SU-DHL-6 (cell line): ENCODE measurements at regions not wholly inside any gene's neighbourhood (a gene's known extent, or its start where the extent isn't known, plus 50 kb on each side); places are given as distances from the start of the nearest gene placed in this dataset.

Experiments
- H2AFZ ChIP-seq: fragments of 200-600 bp; sonication (generic); 2 replicates; pipeline ENCODE4 v1.6.1; 2014; ENCODE audit warnings: low read depth, mild to moderate bottlenecking, moderate library complexity, mixed read lengths, antibody characterized with exemption, low read length; ENCODE audit not compliant: severe bottlenecking
- H3F3A ChIP-seq: fragments of 200-600 bp; shearing (Covaris generic); 2 replicates; pipeline ENCODE4 v1.6.0; 2016; ENCODE audit warnings: antibody characterized with exemption, mild to moderate bottlenecking; ENCODE audit not compliant: insufficient read depth
- H3K27ac ChIP-seq: fragments of 200-600 bp; sonication (generic); 2 replicates; pipeline ENCODE4 v1.5.1; 2016; ENCODE audit warnings: low read depth, mild to moderate bottlenecking, low read length, moderate library complexity, mixed read lengths
- H3K27me3 ChIP-seq: fragments of 200-600 bp; sonication (generic), shearing (Covaris generic); 2 replicates; pipeline ENCODE4 v1.6.0; 2014; ENCODE audit warnings: mild to moderate bottlenecking, low read length
- H3K36me3 ChIP-seq: fragments of 200-600 bp; sonication (generic); 2 replicates; pipeline ENCODE4 v1.6.1; 2014; ENCODE audit warnings: mild to moderate bottlenecking, low read length, mixed read lengths
- H3K4me2 ChIP-seq: fragments of 300-600, 200-600 bp; shearing (Covaris generic), sonication (generic); 2 replicates; pipeline ENCODE4 v1.6.0; 2014; ENCODE audit warnings: low read length, low read depth, mild to moderate bottlenecking; ENCODE audit not compliant: poor library complexity, severe bottlenecking
- H3K4me3 ChIP-seq: fragments of 200-600 bp; sonication (generic); 2 replicates; pipeline ENCODE4 v1.5.1; 2014; ENCODE audit warnings: antibody characterized with exemption, low read length, mild to moderate bottlenecking, mixed read lengths; ENCODE audit not compliant: insufficient read depth, poor library complexity, severe bottlenecking
- H3K79me2 ChIP-seq: fragments of 200-600 bp; sonication (generic); 2 replicates; pipeline ENCODE4 v1.6.1; 2014; ENCODE audit warnings: mild to moderate bottlenecking, low read length, moderate library complexity; ENCODE audit not compliant: insufficient read depth
- H3K9ac ChIP-seq: fragments of 200-600 bp; sonication (generic); 2 replicates; pipeline ENCODE4 v1.7.0; 2014; ENCODE audit warnings: mild to moderate bottlenecking, low read length
- H3K9me2 ChIP-seq: fragments of 200-600 bp; sonication (generic); replicated peaks from 2 replicates; pipeline ENCODE4 v1.6.1; 2014; ENCODE audit warnings: low read length; ENCODE audit not compliant: insufficient read depth
- H3K9me3 ChIP-seq: fragments of 200-600 bp; sonication (generic); 2 replicates; pipeline ENCODE4 v1.6.1; 2014; ENCODE audit warnings: low read length, mixed read lengths; ENCODE audit not compliant: insufficient read depth
- H4K20me1 ChIP-seq: fragments of 200-600 bp; sonication (generic); 2 replicates; pipeline ENCODE4 v1.6.1; 2014; ENCODE audit warnings: low read depth, mild to moderate bottlenecking, antibody characterized with exemption, low read length, moderate library complexity, mixed read lengths
- EZH2phosphoT487 ChIP-seq: fragments of 200-600 bp; sonication (generic), shearing (Covaris generic); conservative IDR thresholded peaks from 2 replicates; pipeline ENCODE4 v1.6.1; 2018; ENCODE audit warnings: mild to moderate bottlenecking, antibody characterized with exemption, low read length, moderate library complexity, mixed read lengths
- TF ChIP-seq, protein P1 (sequence below): fragments of 200-600 bp; sonication (generic); IDR thresholded peaks from one replicate; pipeline ENCODE4 v1.5.1; 2017; ENCODE audit warnings: antibody characterized with exemption, mild to moderate bottlenecking, low read length, moderate library complexity; ENCODE audit not compliant: insufficient read depth, poor library complexity, severe bottlenecking

DNA sequence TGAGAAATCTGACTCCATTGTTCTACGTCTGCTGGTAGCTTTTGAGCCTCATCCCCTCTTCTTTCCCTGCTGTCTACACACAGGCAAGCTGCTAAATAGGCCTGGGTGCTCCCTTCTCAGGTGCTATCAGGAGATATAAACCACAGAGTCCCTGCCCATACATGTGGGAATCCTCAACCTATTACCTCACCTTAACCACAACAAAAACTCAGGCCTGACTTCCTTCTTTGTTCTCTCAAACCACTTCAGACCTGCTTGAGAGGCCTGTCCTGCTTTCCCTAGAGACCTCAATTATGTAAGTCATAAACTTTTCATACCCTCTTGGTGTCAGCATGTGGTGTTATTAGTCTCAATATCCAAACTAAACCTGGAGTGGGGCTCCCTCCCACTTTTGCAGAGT lies 75.0 kb upstream of the MAGI2 start:
- no peaks in the 10 kb centered on the region for H3K79me2 ChIP-seq
- no peaks in the 10 kb centered on the region for H3K27me3 ChIP-seq
- H4K20me1 ChIP-seq: no peaks in the 10 kb centered on the region
- no peaks in the 10 kb centered on the region for H3K9me3 ChIP-seq
- H3K27ac ChIP-seq: no peak overlapping the region
- no peaks in the 10 kb centered on the region for H3K9me2 ChIP-seq
- no peak overlapping the region for H3K4me3 ChIP-seq
- TF ChIP-seq, protein P1, sequence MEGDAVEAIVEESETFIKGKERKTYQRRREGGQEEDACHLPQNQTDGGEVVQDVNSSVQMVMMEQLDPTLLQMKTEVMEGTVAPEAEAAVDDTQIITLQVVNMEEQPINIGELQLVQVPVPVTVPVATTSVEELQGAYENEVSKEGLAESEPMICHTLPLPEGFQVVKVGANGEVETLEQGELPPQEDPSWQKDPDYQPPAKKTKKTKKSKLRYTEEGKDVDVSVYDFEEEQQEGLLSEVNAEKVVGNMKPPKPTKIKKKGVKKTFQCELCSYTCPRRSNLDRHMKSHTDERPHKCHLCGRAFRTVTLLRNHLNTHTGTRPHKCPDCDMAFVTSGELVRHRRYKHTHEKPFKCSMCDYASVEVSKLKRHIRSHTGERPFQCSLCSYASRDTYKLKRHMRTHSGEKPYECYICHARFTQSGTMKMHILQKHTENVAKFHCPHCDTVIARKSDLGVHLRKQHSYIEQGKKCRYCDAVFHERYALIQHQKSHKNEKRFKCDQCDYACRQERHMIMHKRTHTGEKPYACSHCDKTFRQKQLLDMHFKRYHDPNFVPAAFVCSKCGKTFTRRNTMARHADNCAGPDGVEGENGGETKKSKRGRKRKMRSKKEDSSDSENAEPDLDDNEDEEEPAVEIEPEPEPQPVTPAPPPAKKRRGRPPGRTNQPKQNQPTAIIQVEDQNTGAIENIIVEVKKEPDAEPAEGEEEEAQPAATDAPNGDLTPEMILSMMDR: no peak
- no peak for TF ChIP-seq EZH2phosphoT487
- H3K4me2 ChIP-seq: no peak overlapping the region
- no peak overlapping the region for H3K9ac ChIP-seq
- no peak overlapping the region for H2AFZ ChIP-seq
- H3F3A ChIP-seq: no peaks in the 10 kb centered on the region
- H3K36me3 ChIP-seq: no peaks in the 10 kb centered on the region

DNA sequence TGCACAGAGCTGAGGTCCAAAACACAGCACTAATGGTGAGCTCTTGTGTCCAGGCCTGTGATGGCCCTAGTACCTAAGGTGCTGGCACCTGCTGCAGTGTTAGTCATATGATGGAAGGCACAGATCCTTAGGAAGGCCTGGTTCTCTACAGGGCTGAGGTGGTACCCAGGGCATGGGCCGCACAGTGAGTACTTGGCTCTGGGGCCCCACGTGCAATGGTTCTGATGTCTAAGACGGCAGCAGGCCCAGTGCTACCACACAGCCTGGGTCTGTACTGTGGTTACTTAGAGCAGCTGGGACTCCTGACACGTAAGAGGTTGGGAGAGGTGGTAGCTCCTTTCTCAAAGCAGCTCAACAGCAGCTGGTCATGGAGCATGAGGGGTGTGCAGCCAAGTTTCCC lies 70.6 kb upstream of the MAGI2 start:
- Histone ChIP-seq H3K79me2 (no peaks in the 10 kb centered on the region), H2AFZ (no peak overlapping the region), H4K20me1 (no peaks in the 10 kb centered on the region), H3K9me3 (no peaks in the 10 kb centered on the region), H3K36me3 (no peaks in the 10 kb centered on the region), H3K9ac (no peak overlapping the region), H3K27me3 (no peaks in the 10 kb centered on the region), H3K4me3 (no peak overlapping the region), H3K9me2 (no peaks in the 10 kb centered on the region), H3K27ac (no peak overlapping the region), H3K4me2 (no peak overlapping the region), H3F3A (no peaks in the 10 kb centered on the region)
- no peak for TF ChIP-seq EZH2phosphoT487

DNA sequence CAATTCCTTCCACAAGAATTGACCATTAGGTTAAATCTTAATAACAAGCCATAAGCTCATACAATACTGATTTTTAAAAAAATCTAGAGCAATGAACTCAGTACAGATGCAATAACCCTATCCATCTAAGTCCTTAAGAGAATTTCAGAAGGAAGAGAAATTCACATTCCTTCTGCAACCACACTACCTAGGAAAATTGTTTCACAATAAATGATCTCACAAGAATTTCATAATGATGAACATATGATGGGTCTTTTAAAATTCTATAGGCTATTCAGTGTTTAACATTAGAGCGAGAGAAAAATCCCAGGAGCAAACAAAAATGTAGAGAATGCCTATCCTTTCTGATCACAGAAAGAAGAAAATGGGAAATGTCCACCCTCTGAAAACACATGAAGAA lies 70.0 kb upstream of the MAGI2 start:
- no peak overlapping the region for H3K4me3 ChIP-seq
- no peaks in the 10 kb centered on the region for H3K36me3 ChIP-seq
- TF ChIP-seq, protein P1: no peak
- TF ChIP-seq EZH2phosphoT487: no peak
- H3K4me2 ChIP-seq: no peak overlapping the region
- no peak overlapping the region for H3K27ac ChIP-seq
- no peaks in the 10 kb centered on the region for H4K20me1 ChIP-seq
- no peaks in the 10 kb centered on the region for H3K79me2 ChIP-seq
- no peaks in the 10 kb centered on the region for H3F3A ChIP-seq
- no peak overlapping the region for H2AFZ ChIP-seq
- no peaks in the 10 kb centered on the region for H3K27me3 ChIP-seq
- no peaks in the 10 kb centered on the region for H3K9me2 ChIP-seq
- H3K9ac ChIP-seq: no peak overlapping the region
- H3K9me3 ChIP-seq: no peaks in the 10 kb centered on the region

DNA sequence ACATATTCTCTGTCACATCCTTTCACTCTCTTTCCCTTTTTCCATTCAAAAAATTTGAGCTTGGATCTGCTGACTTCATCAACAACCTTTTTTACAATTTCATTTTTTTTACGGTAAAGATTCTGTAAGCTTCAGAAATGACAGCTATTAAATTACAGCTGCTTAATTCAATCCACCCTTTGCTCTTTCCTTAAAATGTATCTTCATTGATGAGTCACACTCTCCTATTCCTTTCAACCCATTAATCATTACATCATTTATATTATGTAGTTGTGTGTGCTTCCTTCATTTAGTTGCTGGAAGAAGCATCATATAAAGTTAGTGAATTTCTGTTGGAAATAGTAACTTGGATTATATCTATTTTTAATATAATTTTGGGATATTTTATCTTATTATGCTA lies 67.1 kb upstream of the MAGI2 start:
- Histone ChIP-seq H4K20me1 (no peaks in the 10 kb centered on the region), H3K79me2 (no peaks in the 10 kb centered on the region), H2AFZ (no peak overlapping the region), H3K9me2 (no peaks in the 10 kb centered on the region), H3K27me3 (no peaks in the 10 kb centered on the region), H3F3A (no peaks in the 10 kb centered on the region), H3K36me3 (no peaks in the 10 kb centered on the region), H3K9me3 (no peaks in the 10 kb centered on the region), H3K4me2 (no peak overlapping the region), H3K4me3 (no peak overlapping the region), H3K27ac (no peak overlapping the region), H3K9ac (no peak overlapping the region)
- TF ChIP-seq, protein P1: no peak
- no peak for TF ChIP-seq EZH2phosphoT487
